HG03354 (cell line): ENCODE measurements at regions not wholly inside any gene's neighbourhood (a gene's known extent, or its start where the extent isn't known, plus 50 kb on each side); places are given as distances from the start of the nearest gene placed in this dataset.
"Not testable (repeated sequence)": the region's sequence is repeated elsewhere in the genome, so short reads cannot be mapped to it uniquely, and the experiment has no call there.

Source experiments
- ATAC-seq: cut with Tn5 transposase; IDR thresholded peaks from one replicate; pipeline ENCODE4 v1.9.1; 2021; ENCODE audit warnings: mild to moderate bottlenecking; ENCODE audit not compliant: unreplicated experiment, poor library complexity, severe bottlenecking

DNA sequence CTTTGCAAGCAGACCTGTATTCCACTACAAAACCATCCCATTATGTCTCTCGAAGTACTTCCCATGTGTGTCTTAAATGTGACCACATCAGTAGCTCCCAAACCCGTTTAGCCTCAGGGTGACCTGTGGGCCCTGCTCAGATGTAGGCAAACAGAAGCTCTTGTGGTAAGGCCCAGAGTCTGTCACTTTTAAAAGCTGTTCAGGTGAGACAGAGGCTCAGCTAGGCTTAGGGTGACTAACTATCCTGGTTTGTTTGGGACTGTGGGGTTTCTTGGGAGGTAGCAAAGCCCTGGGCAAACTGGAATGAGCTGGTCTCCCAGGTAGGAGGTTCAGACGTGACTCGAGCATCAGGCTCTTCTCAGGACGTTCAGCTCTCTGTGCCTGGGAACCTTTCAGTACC is 64.5 kb upstream of the VASH1 start:
- no peak for ATAC-seq

DNA sequence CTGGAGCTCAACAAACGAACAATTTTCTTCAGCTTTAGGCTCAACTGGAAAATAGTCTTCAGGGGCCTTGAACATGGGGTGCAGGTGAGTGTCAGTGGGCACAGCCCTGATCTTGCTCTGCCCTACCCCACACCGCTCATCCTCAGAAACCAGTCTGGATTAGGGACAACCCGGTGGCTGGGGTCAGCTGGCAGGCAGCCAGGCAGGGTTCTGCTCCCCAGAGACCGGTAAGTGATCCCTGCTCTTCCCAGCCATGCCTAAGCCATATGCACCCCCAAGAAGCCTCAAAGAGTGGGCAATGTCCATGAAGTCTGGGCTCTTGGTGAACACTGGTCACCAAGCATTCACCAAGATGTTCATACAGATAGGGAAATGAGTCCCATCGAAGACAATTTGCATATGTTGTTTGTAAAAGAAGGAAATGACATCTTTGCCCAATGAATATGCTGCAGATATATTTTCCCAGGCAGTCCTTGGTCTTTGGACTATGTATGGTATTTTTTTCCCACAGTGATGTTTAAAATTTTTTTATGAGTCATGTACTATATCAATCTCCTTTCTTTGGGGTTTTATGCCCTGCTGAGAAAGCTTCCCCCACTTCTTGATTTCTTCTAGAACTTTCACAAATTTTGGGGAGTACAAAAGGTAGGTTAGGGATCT is 63.9 kb upstream of the VASH1 start:
- no peak for ATAC-seq

DNA sequence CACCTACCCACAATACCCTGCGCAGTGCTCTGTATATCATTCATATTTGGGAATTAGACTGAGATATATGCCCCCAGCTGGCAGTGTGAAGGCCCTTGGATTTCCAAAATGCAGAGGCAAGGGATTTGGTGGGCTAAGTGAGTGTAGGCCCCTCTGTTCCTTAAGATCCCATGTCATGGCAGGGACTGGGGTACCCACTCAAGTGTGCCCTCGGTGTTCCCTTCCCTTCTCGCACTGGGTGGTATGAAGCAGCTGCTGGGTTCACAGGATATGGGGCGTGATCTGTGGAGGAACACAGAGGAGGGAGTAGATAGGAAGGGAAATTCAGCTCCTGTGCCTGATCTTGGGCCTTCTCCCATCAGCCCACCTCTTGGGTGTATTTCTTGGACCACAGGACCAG is 63.1 kb upstream of the VASH1 start:
- ATAC-seq = no peak

DNA sequence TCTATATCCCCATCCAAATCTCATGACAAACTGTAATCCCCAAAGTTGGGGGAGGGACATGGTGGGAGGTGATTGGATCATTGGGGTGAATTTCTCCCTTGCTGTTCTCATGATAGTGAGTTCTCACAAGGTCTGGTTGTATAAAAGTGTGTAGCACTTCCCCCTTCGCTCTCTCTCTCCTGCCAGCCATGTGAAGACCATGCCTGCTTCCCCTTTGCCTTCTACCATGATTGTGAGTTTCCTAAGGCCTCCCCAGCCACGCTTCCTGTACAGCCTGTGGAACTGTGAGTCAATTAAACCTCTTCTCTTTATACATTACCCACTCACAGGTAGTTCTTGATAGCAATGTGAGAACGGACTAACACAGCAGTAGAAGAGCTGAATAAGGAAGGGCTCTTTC is 62.6 kb upstream of the VASH1 start:
- no peak for ATAC-seq

DNA sequence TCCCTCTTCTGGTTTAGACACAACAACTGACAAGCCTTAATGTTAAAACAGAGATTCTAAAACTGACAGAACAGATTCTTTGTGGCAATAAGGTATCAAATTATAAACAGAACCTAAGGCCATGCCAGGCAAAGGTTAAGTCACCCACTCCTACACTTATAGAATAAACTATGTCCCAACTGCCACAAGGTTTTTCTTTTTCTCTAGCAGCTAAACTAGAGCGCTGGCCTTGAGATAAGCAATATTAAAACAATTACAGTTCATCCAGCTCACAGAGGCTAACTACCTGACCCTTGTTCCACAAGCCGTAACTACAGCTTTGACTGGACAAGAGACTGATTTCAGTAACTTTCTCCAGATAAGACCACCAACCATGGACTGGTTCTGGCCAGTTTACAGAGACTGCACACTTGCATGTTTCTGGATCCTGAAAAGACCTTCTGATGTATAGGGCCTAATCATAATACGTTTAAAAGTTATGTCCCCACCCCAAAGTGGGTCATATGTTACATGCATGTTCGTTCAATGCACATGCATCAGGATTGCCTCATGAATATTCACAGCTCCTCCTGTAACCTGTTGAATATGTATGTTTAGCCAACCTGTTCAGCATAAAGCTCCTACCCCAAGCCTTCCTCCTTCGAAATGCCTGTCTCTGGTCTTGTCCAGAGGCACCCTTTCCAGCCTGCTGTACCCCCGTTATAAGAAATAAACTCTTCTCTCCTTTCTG is 61.9 kb upstream of the VASH1 start:
- no peak for ATAC-seq

DNA sequence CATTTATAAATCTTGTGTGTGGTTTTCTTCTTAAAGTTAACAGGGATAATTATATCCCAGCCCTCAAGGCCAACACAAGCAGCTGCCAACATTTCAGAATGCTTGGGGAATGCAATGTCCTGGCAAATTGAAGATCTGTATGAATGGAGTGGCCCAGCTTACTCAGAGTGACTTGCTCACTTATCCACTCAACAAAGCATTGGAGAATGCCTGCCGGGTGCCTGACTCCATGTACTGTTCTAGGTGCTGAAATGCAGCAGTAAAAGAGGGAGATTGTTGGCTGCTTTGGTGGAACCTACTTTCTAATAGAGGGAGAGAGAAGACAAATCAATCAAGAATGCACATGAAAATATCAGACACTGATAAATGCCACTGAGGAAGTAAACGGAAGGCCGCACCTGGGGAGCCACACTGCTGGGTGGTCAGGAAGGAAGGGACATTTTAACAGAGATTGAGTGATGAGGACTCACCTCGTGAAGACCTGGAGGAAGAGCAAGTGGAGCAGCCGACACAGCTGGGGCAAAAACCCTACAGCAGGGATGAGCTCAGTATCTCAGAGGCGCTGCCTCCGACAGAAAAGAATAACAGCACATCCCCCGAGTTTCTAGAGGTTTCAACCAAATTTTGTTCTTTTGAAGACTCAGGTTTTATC is 61.2 kb upstream of the VASH1 start:
- ATAC-seq = no peak

DNA sequence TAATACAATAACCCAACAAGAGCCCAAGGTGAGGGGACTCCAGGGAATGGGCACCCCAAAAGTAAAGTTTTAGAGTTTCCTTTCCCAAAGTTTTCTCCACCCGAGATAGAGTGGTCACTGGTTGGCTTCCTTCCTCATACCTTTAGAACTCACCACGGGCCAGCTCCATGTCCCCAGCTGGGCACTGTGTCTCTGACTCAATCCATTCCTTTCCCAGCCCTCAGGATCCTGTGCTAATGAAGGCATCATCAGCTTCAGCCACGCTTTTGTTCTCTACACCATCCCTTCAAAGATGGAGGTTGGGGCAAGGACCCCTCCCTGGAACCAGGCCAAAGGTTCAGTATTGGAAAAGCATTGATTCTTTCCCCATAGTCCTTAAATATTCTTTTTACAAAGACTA is 59.8 kb upstream of the VASH1 start:
- ATAC-seq = no peak

DNA sequence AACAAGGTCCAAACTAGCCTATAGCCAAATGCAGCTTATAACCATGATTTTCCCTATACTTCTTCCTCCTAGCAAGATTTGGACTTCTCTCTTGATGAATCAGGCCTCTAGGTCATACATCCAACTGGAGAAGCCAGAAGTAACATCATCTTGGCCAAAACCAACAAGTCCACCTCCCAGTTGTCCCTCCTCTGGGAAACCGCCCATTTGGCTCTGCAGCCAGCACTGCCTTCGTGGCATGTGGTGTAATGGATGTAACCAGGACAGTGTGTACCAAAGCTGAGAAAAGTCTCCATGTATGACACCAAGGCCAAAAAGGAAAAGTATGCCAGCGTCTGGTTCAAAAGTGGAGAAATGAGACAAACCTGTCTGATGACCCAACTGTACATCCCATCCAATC is 59.3 kb upstream of the VASH1 start:
- no peak for ATAC-seq

DNA sequence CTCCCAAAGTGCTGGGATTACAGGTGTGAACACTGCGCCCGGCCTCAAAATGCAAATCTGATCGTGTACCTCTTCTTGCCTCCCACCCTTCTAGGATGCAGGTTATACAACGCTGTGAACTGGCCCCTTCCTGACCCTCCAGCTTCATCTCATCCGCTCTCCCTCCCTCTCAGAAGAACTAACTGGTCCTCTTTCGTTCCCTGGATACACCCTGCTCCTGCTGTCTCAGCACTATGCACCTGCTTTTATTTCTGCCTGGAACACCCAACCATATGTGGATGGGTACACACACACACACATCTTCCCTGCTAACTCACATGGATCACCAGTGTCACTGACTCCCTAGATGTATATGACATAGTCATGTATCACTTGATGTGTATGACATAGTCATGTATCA is 56.1 kb upstream of the VASH1 start:
- ATAC-seq = no peak

DNA sequence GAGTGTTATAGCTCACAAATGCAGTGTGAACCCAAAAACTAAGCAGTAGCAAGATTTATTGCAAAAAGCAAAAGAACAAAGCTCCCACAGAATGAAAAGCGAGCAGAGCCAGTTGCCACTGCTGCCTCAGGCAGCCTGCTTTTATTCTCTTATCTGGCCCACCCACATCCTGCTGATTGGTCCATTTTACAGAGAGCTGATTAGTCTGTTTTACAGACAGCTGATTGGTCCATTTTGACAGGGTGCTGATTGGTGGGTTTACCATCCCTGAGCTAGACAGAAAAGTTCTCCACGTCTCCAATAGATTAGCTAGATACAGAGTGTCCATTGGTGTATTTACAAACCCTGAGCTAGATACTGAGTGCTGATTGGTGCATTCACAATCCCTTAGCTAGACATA is 55.1 kb upstream of the VASH1 start:
- ATAC-seq = not testable (repeated sequence)

DNA sequence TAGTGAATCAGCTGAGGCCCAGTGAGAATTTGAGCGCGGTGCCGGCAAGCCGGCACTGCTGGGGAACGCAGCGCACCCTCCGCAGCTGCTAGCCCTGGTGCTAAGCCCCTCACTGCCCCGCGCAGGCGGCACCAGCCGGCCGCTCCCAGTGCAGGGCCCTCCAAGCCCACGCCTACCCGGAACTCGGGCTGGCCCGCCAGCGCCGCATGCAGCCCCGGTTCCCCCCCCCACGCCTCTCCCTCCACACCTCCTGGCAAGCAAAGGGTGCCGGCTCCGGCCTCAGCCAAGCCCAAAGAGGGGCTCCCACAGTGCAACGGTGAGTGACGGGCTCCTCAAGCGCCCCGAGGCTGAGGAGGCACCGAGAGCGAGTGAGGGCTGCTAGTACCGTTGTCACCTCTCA is 54.5 kb upstream of the VASH1 start:
- ATAC-seq = no peak

DNA sequence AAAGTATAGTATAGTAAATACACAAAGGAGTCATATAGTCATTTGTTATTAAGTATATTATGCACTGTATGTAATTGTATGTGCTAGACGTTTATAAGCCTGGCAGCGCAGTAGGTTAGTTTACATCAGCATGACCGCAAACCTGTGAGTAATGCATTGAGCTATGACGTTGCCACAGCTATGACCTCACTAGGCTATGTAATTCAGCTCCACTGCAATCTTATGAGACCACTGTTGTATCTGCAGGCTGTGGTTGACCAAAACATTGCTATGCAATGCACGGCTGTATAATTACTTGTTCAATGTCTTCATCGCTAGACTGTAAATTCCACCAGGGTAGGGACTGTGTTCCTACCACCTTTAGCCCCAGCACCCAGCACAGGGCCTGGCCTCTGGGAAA is 53.2 kb upstream of the VASH1 start:
- ATAC-seq = no peak

DNA sequence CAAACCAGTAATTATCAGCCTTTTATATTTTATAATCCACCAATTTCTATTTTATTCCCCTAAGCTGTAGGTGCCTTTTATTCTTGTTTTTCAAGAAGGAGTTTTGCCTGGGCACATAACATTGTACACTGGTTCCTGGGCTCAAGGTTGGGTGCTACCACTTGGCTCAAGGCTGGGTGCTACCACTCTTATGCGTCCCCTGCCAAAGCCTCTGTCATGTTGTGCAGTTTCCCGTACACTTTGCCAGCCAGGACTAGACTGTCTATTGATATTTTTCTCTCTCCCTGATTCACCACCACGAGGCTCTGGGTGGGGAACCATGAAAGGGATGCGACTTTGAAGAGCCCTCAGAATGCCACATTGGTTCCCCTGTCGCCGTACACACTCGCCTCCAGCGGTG is 52.5 kb upstream of the VASH1 start:
- ATAC-seq = no peak

DNA sequence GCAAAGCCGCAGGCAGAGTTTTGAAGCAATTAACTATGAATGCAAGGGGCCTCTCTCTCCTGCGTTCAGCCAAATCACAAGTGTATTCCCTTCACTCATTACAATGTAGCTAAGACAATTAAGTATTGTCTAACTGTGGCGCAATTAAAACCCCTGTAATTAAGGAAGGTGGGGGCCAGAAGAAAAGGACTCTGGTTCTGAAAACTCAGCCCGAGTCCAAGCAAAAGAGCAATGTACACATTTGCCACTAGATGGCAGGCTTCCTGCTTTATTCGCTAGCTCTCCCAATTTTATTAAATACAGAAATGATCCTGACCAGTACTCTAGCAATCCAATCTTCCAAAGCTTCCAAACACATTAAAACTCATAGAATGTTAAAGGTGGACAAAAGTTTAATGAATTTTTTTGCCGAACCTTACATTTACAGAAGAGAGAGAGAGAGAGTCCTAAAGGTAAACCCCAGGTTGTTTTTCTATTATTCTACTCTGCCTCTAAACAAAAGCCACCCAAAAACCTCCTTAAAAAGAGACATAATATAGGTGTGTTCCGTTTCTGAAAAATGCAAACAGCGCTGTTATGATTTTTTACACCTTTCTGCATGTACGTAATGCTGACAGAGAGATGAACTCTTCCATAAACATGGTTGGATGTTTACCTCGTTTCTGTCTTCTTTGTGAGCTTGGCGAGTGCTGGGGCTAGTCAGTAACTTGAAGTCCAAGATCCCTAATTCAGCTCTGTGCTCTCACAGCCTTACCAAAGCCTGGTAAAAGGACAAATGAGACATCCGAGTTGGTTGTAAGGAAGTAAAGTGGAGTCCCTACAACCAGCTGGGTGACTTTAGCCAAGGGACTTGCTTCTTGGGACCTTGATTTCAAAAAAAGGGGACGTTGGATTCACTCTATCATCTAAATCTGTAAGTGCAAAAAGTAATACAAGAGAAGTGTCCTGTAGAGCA is 50.9 kb upstream of the VASH1 start:
- ATAC-seq = no peak
